ENCODE measurements at regions not wholly inside any gene's neighbourhood (a gene's known extent, or its start where the extent isn't known, plus 50 kb on each side); places are given as distances from the start of the nearest gene placed in this dataset.

GRCh38 chr12:25377469-25378177 is 126.9 kb upstream of the KRAS start:
- no peak overlapping the region for H3K9ac ChIP-seq (ENCODE audit: extremely low read depth, low read length, poor library complexity, severe bottlenecking)
- no peak overlapping the region for H3K27ac ChIP-seq (ENCODE audit: low read depth, low read length)
- H3K9me3 Mint-ChIP-seq = no peaks in the 10 kb centered on the region
- no peaks in the 10 kb centered on the region for H3K27me3 ChIP-seq (ENCODE audit: control insufficient read depth, insufficient read depth, low read length, poor library complexity, severe bottlenecking)
- no peak overlapping the region for H3K4me3 ChIP-seq (ENCODE audit: low read length)
- TF ChIP-seq, protein P1, sequence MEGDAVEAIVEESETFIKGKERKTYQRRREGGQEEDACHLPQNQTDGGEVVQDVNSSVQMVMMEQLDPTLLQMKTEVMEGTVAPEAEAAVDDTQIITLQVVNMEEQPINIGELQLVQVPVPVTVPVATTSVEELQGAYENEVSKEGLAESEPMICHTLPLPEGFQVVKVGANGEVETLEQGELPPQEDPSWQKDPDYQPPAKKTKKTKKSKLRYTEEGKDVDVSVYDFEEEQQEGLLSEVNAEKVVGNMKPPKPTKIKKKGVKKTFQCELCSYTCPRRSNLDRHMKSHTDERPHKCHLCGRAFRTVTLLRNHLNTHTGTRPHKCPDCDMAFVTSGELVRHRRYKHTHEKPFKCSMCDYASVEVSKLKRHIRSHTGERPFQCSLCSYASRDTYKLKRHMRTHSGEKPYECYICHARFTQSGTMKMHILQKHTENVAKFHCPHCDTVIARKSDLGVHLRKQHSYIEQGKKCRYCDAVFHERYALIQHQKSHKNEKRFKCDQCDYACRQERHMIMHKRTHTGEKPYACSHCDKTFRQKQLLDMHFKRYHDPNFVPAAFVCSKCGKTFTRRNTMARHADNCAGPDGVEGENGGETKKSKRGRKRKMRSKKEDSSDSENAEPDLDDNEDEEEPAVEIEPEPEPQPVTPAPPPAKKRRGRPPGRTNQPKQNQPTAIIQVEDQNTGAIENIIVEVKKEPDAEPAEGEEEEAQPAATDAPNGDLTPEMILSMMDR (conservative IDR thresholded peaks at IDR 0.05) = no peak
- peak; percentile 46 for DNase-seq
- H3K36me3 Mint-ChIP-seq (ENCODE audit: low read depth) = no peaks in the 10 kb centered on the region
- no peaks in the 10 kb centered on the region for H3K36me3 ChIP-seq (ENCODE audit: control insufficient read depth, insufficient read depth, low read length)
- no peak overlapping the region for H3K27ac Mint-ChIP-seq
- no peaks in the 10 kb centered on the region for H3K9me3 ChIP-seq (ENCODE audit: control insufficient read depth, low read length)
- no peak overlapping the region for H3K4me3 Mint-ChIP-seq
- WGBS, 2 experiments (ENCODE audit: insufficient coverage in 1 of 2, insufficient read length in 1 of 2) = 91 to 92% methylated on average over 5 of the region's 5 CpGs
- peaks cover 3% of the 10 kb centered on the region for H3K27me3 Mint-ChIP-seq (ENCODE audit: insufficient read depth)
- H3K4me1 Mint-ChIP-seq = peaks cover 23% of the 10 kb centered on the region
- H3K4me1 ChIP-seq (ENCODE audit: control insufficient read depth, insufficient read depth, low read length) = no peaks in the 10 kb centered on the region

DNA sequence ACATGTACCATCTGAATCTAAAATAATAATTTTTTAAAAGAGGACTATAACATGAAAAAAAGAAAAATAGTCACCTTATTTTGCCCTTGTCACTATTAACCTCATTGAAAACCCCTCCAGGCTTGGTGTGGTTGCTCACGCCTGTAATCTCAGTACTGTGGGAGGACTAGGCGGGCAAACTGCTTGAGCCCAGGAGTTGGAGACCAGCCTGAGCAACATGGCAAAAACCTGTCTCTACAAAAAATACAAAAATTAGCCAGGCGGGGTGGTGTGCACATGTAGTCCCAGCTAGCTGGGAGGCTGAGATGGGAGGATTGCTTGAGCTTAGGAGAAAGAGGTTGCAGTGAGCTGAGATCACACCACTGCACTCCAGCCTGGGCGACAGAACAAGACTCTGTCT is 126.3 kb upstream of the KRAS start:
- no peaks in the 10 kb centered on the region for H3K9me3 Mint-ChIP-seq

DNA sequence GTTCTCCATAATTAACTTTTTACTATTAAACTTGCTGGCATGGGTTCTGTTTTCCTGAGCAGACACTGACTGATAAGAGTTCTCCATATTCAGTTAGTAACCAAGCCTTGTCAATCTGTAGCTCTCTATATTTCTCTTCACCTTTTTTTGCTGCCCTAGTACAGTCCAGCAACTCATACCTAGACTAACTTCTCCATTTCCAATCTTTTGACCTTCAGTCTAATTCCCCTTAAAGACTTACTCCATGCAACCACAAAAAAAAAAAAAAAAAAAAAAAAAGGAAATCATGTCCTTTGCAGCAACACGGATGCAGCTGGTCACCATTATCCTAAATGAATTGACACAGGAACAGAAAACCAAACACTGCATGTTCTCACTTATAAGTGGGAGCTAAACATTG is 125.7 kb upstream of the KRAS start:
- Histone ChIP-seq H3K4me1 (ENCODE audit: control insufficient read depth, insufficient read depth, low read length) (no peaks in the 10 kb centered on the region), H3K27ac (ENCODE audit: low read depth, low read length) (no peak overlapping the region), H3K9ac (ENCODE audit: extremely low read depth, low read length, poor library complexity, severe bottlenecking) (no peak overlapping the region), H3K27me3 (ENCODE audit: control insufficient read depth, insufficient read depth, low read length, poor library complexity, severe bottlenecking) (no peaks in the 10 kb centered on the region), H3K36me3 (ENCODE audit: control insufficient read depth, insufficient read depth, low read length) (no peaks in the 10 kb centered on the region), H3K4me3 (ENCODE audit: low read length) (no peak overlapping the region), H3K9me3 (ENCODE audit: control insufficient read depth, low read length) (peaks cover 7% of the 10 kb centered on the region)
- Mint-ChIP-seq H3K27me3 (ENCODE audit: insufficient read depth) (no peaks in the 10 kb centered on the region), H3K36me3 (ENCODE audit: low read depth) (no peaks in the 10 kb centered on the region), H3K9me3 (peaks cover 4% of the 10 kb centered on the region), H3K27ac (no peak overlapping the region), H3K4me3 (no peak overlapping the region), H3K4me1 (peaks cover 15% of the 10 kb centered on the region)
- TF ChIP-seq, protein P1 (conservative IDR thresholded peaks at IDR 0.05) = no peak
- DNase-seq = no peak
- WGBS, 2 experiments (ENCODE audit: insufficient coverage in 1 of 2, insufficient read length in 1 of 2) = 0% methylated on average over 1 of the region's 1 CpG; no CpG with 5 or more reads in 1 of the 2 experiments

More for the DNA sequence above, 126.3 kb upstream of the KRAS start:
- peaks cover under 1% of the 10 kb centered on the region for H3K9me3 ChIP-seq (ENCODE audit: control insufficient read depth, low read length)
- peak; percentile 26 for DNase-seq
- 98 to 100% methylated on average over 1 to 4 of the region's 4 CpGs for WGBS, 2 experiments (ENCODE audit: insufficient coverage in 1 of 2, insufficient read length in 1 of 2)
- no peak overlapping the region for H3K27ac ChIP-seq (ENCODE audit: low read depth, low read length)
- H3K36me3 ChIP-seq (ENCODE audit: control insufficient read depth, insufficient read depth, low read length) = no peaks in the 10 kb centered on the region
- no peak overlapping the region for H3K27ac Mint-ChIP-seq
- H3K4me3 ChIP-seq (ENCODE audit: low read length) = no peak overlapping the region
- H3K27me3 ChIP-seq (ENCODE audit: control insufficient read depth, insufficient read depth, low read length, poor library complexity, severe bottlenecking) = no peaks in the 10 kb centered on the region
- TF ChIP-seq, protein P1 (conservative IDR thresholded peaks at IDR 0.05) = no peak
- peaks cover 16% of the 10 kb centered on the region for H3K4me1 Mint-ChIP-seq
- H3K4me1 ChIP-seq (ENCODE audit: control insufficient read depth, insufficient read depth, low read length) = no peaks in the 10 kb centered on the region
- no peak overlapping the region for H3K9ac ChIP-seq (ENCODE audit: extremely low read depth, low read length, poor library complexity, severe bottlenecking)
- H3K36me3 Mint-ChIP-seq (ENCODE audit: low read depth) = no peaks in the 10 kb centered on the region
- H3K27me3 Mint-ChIP-seq (ENCODE audit: insufficient read depth) = peaks cover 3% of the 10 kb centered on the region
- H3K4me3 Mint-ChIP-seq = no peak overlapping the region
